ENCODE measurements at regions not wholly inside any gene's neighbourhood (a gene's known extent, or its start where the extent isn't known, plus 50 kb on each side); places are given as distances from the start of the nearest gene placed in this dataset.

GRCh38 chrX:6679550-6679949, 144.6 kb upstream of the VCX3A start:
- Histone ChIP-seq H3K9me2 (ENCODE audit: insufficient read depth) (no peaks in the 10 kb centered on the region), H3F3A (ENCODE audit: insufficient read depth) (no peaks in the 10 kb centered on the region), H3K4me2 (ENCODE audit: unreplicated experiment) (no peak overlapping the region), H3K9me3 (ENCODE audit: low read depth) (no peaks in the 10 kb centered on the region), H3K4me1 (ENCODE audit: insufficient read depth) (no peaks in the 10 kb centered on the region), H3K9ac (no peak overlapping the region), H4K20me1 (ENCODE audit: insufficient read depth) (no peaks in the 10 kb centered on the region), H3K36me3 (ENCODE audit: low read depth) (no peaks in the 10 kb centered on the region), H3K27me3 (replicated peaks; ENCODE audit: insufficient read depth) (no peaks in the 10 kb centered on the region), H3K79me2 (ENCODE audit: insufficient read depth) (no peaks in the 10 kb centered on the region), H3K27ac (no peak overlapping the region), H2AFZ (no peak overlapping the region), H3K4me3 (no peak overlapping the region)
- DNase-seq: no peak
- 22 to 27% methylated on average over 4 to 5 of the region's 5 CpGs for WGBS, 2 experiments (ENCODE audit: low coverage in 1 of 2, low lambda C conversion rate in 2 of 2, missing lambda C conversion rate in 2 of 2)
- TF ChIP-seq EZH2phosphoT487 (IDR thresholded peaks at IDR 0.05; ENCODE audit: insufficient read depth, low read depth) (no peak), EZH2 (IDR thresholded peaks at IDR 0.05; ENCODE audit: insufficient read depth, poor library complexity, severe bottlenecking) (no peak)
- in situ Hi-C loops (cut with MboI): no loop called here

GRCh38 chrX:6678313-6678712, 143.4 kb upstream of the VCX3A start:
- Histone ChIP-seq H3K4me2 (ENCODE audit: unreplicated experiment) (no peak overlapping the region), H3K4me3 (no peak overlapping the region), H3F3A (ENCODE audit: insufficient read depth) (no peaks in the 10 kb centered on the region), H3K27me3 (replicated peaks; ENCODE audit: insufficient read depth) (no peaks in the 10 kb centered on the region), H3K79me2 (ENCODE audit: insufficient read depth) (no peaks in the 10 kb centered on the region), H2AFZ (no peak overlapping the region), H4K20me1 (ENCODE audit: insufficient read depth) (no peaks in the 10 kb centered on the region), H3K4me1 (ENCODE audit: insufficient read depth) (no peaks in the 10 kb centered on the region), H3K27ac (no peak overlapping the region), H3K36me3 (ENCODE audit: low read depth) (no peaks in the 10 kb centered on the region), H3K9ac (no peak overlapping the region), H3K9me2 (ENCODE audit: insufficient read depth) (no peaks in the 10 kb centered on the region), H3K9me3 (ENCODE audit: low read depth) (no peaks in the 10 kb centered on the region)
- in situ Hi-C loops (cut with MboI): no loop called here
- WGBS, 2 experiments (ENCODE audit: low coverage in 1 of 2, low lambda C conversion rate in 2 of 2, missing lambda C conversion rate in 2 of 2): 43 to 52% methylated on average over 7 of the region's 7 CpGs
- DNase-seq: no peak
- TF ChIP-seq EZH2phosphoT487 (IDR thresholded peaks at IDR 0.05; ENCODE audit: insufficient read depth, low read depth) (no peak), EZH2 (IDR thresholded peaks at IDR 0.05; ENCODE audit: insufficient read depth, poor library complexity, severe bottlenecking) (no peak)

GRCh38 chrX:6674734-6675133, 139.8 kb upstream of the VCX3A start:
- no peaks in the 10 kb centered on the region for H3K9me3 ChIP-seq (ENCODE audit: low read depth)
- no peak overlapping the region for H3K9ac ChIP-seq
- no peak for DNase-seq
- H3K27me3 ChIP-seq (replicated peaks; ENCODE audit: insufficient read depth): no peaks in the 10 kb centered on the region
- H3K4me1 ChIP-seq (ENCODE audit: insufficient read depth): no peaks in the 10 kb centered on the region
- H3K79me2 ChIP-seq (ENCODE audit: insufficient read depth): no peaks in the 10 kb centered on the region
- WGBS, 2 experiments (ENCODE audit: low coverage in 1 of 2, low lambda C conversion rate in 2 of 2, missing lambda C conversion rate in 2 of 2): 19 to 25% methylated on average over 4 of the region's 4 CpGs
- no peaks in the 10 kb centered on the region for H4K20me1 ChIP-seq (ENCODE audit: insufficient read depth)
- no peak overlapping the region for H3K27ac ChIP-seq
- H3K36me3 ChIP-seq (ENCODE audit: low read depth): no peaks in the 10 kb centered on the region
- H3K4me3 ChIP-seq: no peak overlapping the region
- in situ Hi-C loops (cut with MboI): no loop called here
- no peak overlapping the region for H2AFZ ChIP-seq
- no peaks in the 10 kb centered on the region for H3K9me2 ChIP-seq (ENCODE audit: insufficient read depth)
- H3F3A ChIP-seq (ENCODE audit: insufficient read depth): no peaks in the 10 kb centered on the region
- no peak overlapping the region for H3K4me2 ChIP-seq (ENCODE audit: unreplicated experiment)
- TF ChIP-seq EZH2 (IDR thresholded peaks at IDR 0.05; ENCODE audit: insufficient read depth, poor library complexity, severe bottlenecking) (no peak), EZH2phosphoT487 (IDR thresholded peaks at IDR 0.05; ENCODE audit: insufficient read depth, low read depth) (no peak)

GRCh38 chrX:6667048-6667768, 132.3 kb upstream of the VCX3A start:
- H3K36me3 ChIP-seq (ENCODE audit: low read depth): no peaks in the 10 kb centered on the region
- no peaks in the 10 kb centered on the region for H3K9me3 ChIP-seq (ENCODE audit: low read depth)
- no peak overlapping the region for H3K4me3 ChIP-seq
- TF ChIP-seq EZH2 (IDR thresholded peaks at IDR 0.05; ENCODE audit: insufficient read depth, poor library complexity, severe bottlenecking): no peak
- no peak for TF ChIP-seq EZH2phosphoT487 (IDR thresholded peaks at IDR 0.05; ENCODE audit: insufficient read depth, low read depth)
- WGBS, 2 experiments (ENCODE audit: low coverage in 1 of 2, low lambda C conversion rate in 2 of 2, missing lambda C conversion rate in 2 of 2): 14 to 16% methylated on average over 5 of the region's 5 CpGs
- H3K9ac ChIP-seq: no peak overlapping the region
- no peak for DNase-seq
- H3K79me2 ChIP-seq (ENCODE audit: insufficient read depth): no peaks in the 10 kb centered on the region
- no peak overlapping the region for H2AFZ ChIP-seq
- H3F3A ChIP-seq (ENCODE audit: insufficient read depth): no peaks in the 10 kb centered on the region
- H3K27me3 ChIP-seq (replicated peaks; ENCODE audit: insufficient read depth): no peaks in the 10 kb centered on the region
- H3K4me2 ChIP-seq (ENCODE audit: unreplicated experiment): no peak overlapping the region
- H3K27ac ChIP-seq: no peak overlapping the region
- H3K9me2 ChIP-seq (ENCODE audit: insufficient read depth): no peaks in the 10 kb centered on the region
- no peaks in the 10 kb centered on the region for H3K4me1 ChIP-seq (ENCODE audit: insufficient read depth)
- H4K20me1 ChIP-seq (ENCODE audit: insufficient read depth): no peaks in the 10 kb centered on the region
- in situ Hi-C loops (cut with MboI): no loop called here
